Left ventricle myocardium inferior (tissue), 1 donor: ENCODE measurements at regions not wholly inside any gene's neighbourhood (a gene's known extent, or its start where the extent isn't known, plus 50 kb on each side); places are given as distances from the start of the nearest gene placed in this dataset.

ENCODE experiments used
- DNase-seq: peaks from one replicate; pipeline ENCODE4 v3.0.0-alpha.2; 2020
- H3K27ac ChIP-seq: fragments of 200-600 bp; replicated peaks from 2 replicates; pipeline ENCODE4 v1.8.0; 2021
- H3K27me3 ChIP-seq: fragments of 200-600 bp; 2 replicates; pipeline ENCODE4 v1.8.0; 2021; ENCODE audit warnings: low read depth
- H3K36me3 ChIP-seq: fragments of 200-600 bp; 2 replicates; pipeline ENCODE4 v1.8.0; 2021
- H3K4me1 ChIP-seq: fragments of 200-600 bp; 2 replicates; pipeline ENCODE4 v1.8.0; 2021
- H3K4me3 ChIP-seq: fragments of 200-600 bp; 2 replicates; pipeline ENCODE4 v1.8.0; 2021; ENCODE audit warnings: mild to moderate bottlenecking, moderate library complexity
- H3K9me3 ChIP-seq: fragments of 200-600 bp; replicated peaks from 2 replicates; pipeline ENCODE4 v1.8.0; 2021
- intact Hi-C: fragments of 100-400 bp; cut with micrococcal nuclease; formaldehyde crosslinking; loops from one replicate; pipeline ENCODE4 v1.11.0; 2022
- TF ChIP-seq, protein P1 (sequence below): fragments of 200-600 bp; IDR thresholded peaks from 2 replicates; pipeline ENCODE4 v1.8.0; 2021; ENCODE audit warnings: antibody characterized with exemption, mild to moderate bottlenecking, borderline replicate concordance
- donor health status: DM: no; HTN: yes; CAD: no; lungs with severe emphysema.

DNA sequence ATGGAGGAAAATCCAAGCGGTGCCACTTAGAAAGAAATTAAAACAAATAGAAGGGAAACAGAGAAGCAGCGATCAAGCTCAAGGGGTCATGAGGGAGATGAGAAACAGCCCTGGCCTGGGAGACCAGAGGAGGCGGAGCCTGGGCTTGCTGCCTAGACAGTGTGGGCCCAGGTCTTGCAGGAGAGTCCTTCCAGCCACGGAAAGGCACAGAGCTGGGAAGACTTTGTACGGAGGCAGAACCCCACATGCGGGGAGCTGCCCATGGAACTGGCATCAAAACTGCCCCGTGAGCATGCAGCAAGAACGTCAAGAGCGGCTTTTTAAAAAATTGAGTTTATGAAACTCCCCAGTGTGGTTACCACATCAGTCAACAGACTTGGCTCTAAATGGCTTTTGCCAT is 119.4 kb downstream of the IRX1 start:
- Histone ChIP-seq H3K27ac (no peak overlapping the region), H3K36me3 (no peaks in the 10 kb centered on the region), H3K9me3 (peaks cover 10% of the 10 kb centered on the region), H3K4me1 (no peaks in the 10 kb centered on the region), H3K27me3 (peaks cover 17% of the 10 kb centered on the region), H3K4me3 (no peak overlapping the region)
- intact Hi-C loops: no loop called here
- peak; percentile 20 for DNase-seq
- TF ChIP-seq, protein P1, sequence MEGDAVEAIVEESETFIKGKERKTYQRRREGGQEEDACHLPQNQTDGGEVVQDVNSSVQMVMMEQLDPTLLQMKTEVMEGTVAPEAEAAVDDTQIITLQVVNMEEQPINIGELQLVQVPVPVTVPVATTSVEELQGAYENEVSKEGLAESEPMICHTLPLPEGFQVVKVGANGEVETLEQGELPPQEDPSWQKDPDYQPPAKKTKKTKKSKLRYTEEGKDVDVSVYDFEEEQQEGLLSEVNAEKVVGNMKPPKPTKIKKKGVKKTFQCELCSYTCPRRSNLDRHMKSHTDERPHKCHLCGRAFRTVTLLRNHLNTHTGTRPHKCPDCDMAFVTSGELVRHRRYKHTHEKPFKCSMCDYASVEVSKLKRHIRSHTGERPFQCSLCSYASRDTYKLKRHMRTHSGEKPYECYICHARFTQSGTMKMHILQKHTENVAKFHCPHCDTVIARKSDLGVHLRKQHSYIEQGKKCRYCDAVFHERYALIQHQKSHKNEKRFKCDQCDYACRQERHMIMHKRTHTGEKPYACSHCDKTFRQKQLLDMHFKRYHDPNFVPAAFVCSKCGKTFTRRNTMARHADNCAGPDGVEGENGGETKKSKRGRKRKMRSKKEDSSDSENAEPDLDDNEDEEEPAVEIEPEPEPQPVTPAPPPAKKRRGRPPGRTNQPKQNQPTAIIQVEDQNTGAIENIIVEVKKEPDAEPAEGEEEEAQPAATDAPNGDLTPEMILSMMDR: no peak

DNA sequence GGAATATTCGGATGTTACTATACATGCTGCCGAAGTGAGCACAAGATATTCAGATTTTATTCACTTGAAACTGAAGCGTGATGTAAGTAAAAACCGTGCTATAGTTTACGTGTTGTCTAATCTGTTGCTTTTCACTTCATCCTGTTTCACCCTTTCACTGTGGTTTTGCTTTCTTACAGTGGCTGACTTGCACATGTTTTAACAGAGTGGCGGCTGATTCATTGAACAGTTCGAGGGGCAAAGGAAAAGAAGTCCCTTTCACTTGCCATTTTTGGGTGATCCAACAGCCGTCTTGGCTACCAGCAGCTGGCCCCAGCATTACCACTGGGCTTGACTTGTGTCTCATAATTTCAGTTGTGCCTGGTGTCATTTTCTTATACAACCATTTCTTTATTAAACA is 134.0 kb downstream of the IRX1 start:
- intact Hi-C loops: no loop called here
- H3K36me3 ChIP-seq: no peaks in the 10 kb centered on the region
- DNase-seq: no peak
- TF ChIP-seq, protein P1: no peak
- no peaks in the 10 kb centered on the region for H3K4me1 ChIP-seq
- no peak overlapping the region for H3K4me3 ChIP-seq
- H3K27ac ChIP-seq: no peak overlapping the region
- H3K9me3 ChIP-seq: no peaks in the 10 kb centered on the region
- H3K27me3 ChIP-seq: peaks cover 23% of the 10 kb centered on the region

DNA sequence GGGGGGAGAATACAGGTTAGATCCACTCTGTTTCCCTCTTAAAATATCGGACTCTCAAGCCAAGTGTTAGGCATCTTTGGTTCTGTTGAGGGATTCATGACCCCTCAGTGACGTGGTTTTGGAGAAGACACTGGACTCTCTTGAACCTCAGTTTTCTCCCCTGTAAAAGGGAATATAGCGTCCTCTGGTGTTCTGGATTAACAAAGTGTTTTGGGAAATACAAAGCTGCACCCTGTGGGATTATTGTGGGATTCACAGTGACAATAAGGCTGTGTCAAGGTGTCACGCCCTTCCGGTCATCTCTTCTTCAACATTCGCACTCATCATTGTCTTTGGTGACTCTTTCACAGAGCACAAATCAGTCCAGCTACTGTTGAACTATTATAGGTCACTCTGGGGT is 139.0 kb downstream of the IRX1 start:
- H3K27ac ChIP-seq: no peak overlapping the region
- intact Hi-C loops: no loop called here

DNA sequence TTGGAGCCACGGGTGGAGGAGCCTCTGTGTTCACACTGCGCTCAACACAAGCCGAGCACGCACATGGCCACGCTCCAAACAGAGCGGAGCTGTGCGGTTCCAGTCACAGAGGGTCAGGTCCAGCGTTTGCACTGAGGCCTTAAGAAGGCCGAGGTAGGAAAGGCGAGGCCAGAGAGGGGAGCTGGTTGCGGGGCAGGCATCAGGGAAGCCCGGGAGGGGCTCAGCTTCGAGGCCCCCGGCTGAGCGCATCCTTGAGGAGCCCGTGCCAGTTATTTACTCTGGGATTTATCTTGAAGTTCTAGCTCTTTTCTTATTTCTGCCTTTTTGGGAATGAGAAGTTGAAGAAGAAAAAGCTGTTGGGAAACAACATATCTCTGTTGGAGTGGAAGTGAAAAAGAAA is 140.8 kb downstream of the IRX1 start:
- Histone ChIP-seq H3K36me3 (no peaks in the 10 kb centered on the region), H3K4me3 (no peak overlapping the region), H3K9me3 (no peaks in the 10 kb centered on the region), H3K27me3 (peaks cover 6% of the 10 kb centered on the region), H3K4me1 (no peaks in the 10 kb centered on the region), H3K27ac (no peak overlapping the region)
- TF ChIP-seq, protein P1: no peak
- no peak for DNase-seq
- intact Hi-C loops: no loop called here

More for the DNA sequence above, 139.0 kb downstream of the IRX1 start:
- Histone ChIP-seq H3K9me3 (no peaks in the 10 kb centered on the region), H3K27me3 (no peaks in the 10 kb centered on the region), H3K4me1 (no peaks in the 10 kb centered on the region), H3K36me3 (no peaks in the 10 kb centered on the region), H3K4me3 (no peak overlapping the region)
- DNase-seq: no peak
- TF ChIP-seq, protein P1: no peak

DNA sequence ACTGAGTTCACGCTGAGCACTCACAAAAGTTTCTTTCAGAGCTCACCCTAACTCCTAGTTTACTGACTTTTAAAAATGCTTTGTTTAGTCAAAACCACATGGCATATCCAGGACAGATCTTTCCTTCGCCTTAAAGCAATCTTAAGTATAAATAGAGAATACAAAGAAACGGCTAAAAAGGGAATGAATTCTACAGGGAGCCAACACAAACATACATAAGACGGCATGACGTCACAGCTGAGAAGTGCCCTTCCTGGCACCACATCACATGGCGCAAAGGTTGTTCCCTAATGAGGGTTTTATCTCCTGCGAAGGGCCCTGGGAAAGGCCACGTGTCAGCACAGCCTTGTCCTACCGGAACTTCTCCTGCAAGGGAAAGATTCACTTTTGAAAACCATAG is 141.3 kb downstream of the IRX1 start:
- no peak for DNase-seq
- Histone ChIP-seq H3K36me3 (no peaks in the 10 kb centered on the region), H3K4me3 (no peak overlapping the region), H3K27ac (no peak overlapping the region), H3K9me3 (no peaks in the 10 kb centered on the region), H3K27me3 (peaks cover 6% of the 10 kb centered on the region), H3K4me1 (no peaks in the 10 kb centered on the region)
- intact Hi-C loops: no loop called here
- TF ChIP-seq, protein P1: no peak

DNA sequence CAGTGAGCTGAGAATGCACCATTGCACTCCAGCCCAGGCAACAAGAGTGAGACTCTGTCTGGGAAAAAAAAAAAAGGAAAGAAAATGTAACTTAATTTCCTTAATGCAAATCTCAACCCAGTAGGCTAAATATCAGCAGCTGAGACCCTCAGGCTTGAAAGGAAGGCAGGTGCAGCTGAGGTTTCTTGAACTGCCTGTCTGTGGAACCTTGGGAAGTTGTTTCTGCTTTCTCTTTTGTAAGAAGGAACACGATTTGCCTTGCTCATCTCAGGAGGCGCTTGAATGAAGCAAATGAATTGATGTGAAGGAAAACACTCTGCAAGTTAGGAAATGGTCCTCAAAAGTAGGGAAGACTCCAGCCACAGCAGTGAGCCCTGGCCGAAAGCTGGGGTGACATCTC is 143.3 kb downstream of the IRX1 start:
- intact Hi-C loops: no loop called here

More for the DNA sequence above, 143.3 kb downstream of the IRX1 start:
- Histone ChIP-seq H3K27me3 (peaks cover 6% of the 10 kb centered on the region), H3K36me3 (no peaks in the 10 kb centered on the region), H3K4me1 (no peaks in the 10 kb centered on the region), H3K27ac (no peak overlapping the region), H3K4me3 (no peak overlapping the region), H3K9me3 (no peaks in the 10 kb centered on the region)
- DNase-seq: no peak
- TF ChIP-seq, protein P1: no peak
